Skeletal muscle tissue (tissue), 3 donors: ENCODE measurements at regions not wholly inside any gene's neighbourhood (a gene's known extent, or its start where the extent isn't known, plus 50 kb on each side); places are given as distances from the start of the nearest gene placed in this dataset.
"Not testable (repeated sequence)": the region's sequence is repeated elsewhere in the genome, so short reads cannot be mapped to it uniquely, and the experiment has no call there.

Experiments
- H3K27ac ChIP-seq: one replicate; pipeline ENCODE4 v1.7.0; 2013; ENCODE audit warnings: mild to moderate bottlenecking, low read depth, low read length, inconsistent platforms
- H3K27me3 ChIP-seq, 3 donors: one replicate each; pipeline ENCODE4 v1.7.0; 2013; ENCODE audit warnings: low read length in 3 of 3; ENCODE audit not compliant: control insufficient read depth in 3 of 3, insufficient read depth in 3 of 3
- H3K36me3 ChIP-seq, 3 donors: one replicate each; pipeline ENCODE4 v1.7.0; 2013; ENCODE audit warnings: low read length in 3 of 3; ENCODE audit not compliant: control insufficient read depth in 3 of 3, insufficient read depth in 3 of 3
- H3K4me1 ChIP-seq, 3 donors: one replicate each; pipeline ENCODE4 v1.7.0; 2013; ENCODE audit warnings: low read length in 3 of 3, mild to moderate bottlenecking in 3 of 3; ENCODE audit not compliant: control insufficient read depth in 3 of 3, insufficient read depth in 3 of 3
- H3K4me3 ChIP-seq, 3 donors: one replicate each; pipeline ENCODE4 v1.7.0; 2013; ENCODE audit warnings: low read length in 3 of 3
- H3K9ac ChIP-seq, 3 donors: one replicate each; pipeline ENCODE4 v1.7.0; 2013; ENCODE audit warnings: low read length in 3 of 3, mild to moderate bottlenecking in 3 of 3, moderate library complexity in 2 of 3, low read depth in 1 of 3
- H3K9me3 ChIP-seq, 3 donors: one replicate each; pipeline ENCODE4 v1.7.0; 2013; ENCODE audit warnings: low read length in 3 of 3; ENCODE audit not compliant: control insufficient read depth in 3 of 3
- donor health status: Osteomylitis.

DNA sequence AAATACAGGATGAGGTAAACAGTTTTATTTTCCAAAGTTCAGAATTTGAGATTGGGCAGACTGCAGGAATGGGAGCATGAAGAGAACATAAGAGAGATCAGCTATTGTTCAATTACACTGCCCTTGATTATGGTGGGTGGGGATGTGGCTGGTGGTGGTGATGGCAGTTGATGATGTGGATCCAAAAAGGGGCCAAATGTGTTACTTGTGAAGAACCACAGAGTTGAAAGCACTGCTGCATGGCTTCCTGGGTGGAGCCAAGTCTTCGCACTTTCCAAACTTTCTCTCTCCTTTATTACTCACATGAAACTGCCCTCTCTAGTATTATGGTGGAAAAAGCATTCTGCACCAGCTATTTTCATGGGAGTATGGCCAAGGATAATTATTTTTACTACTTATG lies 1162.0 kb downstream of the RPIA start:
- not testable (repeated sequence) for H3K9me3 ChIP-seq

DNA sequence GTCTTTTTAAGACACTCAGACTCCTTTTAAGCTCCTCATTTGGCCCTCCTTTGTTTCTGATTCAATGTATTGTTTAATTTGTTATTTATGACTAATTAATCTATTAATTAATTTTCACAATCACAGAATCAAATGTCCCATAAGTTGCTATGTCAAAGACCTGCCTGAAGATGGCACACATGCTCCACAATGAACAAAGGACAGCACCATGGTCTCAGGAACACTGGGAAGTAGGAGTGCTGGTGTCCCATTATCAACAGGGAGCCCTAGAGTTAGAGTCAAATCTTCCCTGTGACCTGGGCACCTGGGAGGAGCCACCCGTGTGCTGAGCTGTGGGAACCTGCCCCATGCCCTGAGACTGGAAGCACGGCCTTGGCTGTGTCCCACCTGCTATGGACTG lies 1164.3 kb downstream of the RPIA start:
- H3K9ac ChIP-seq, H3K4me1 ChIP-seq, H3K4me3 ChIP-seq, H3K27ac ChIP-seq, H3K9me3 ChIP-seq, H3K36me3 ChIP-seq, H3K27me3 ChIP-seq: not testable (repeated sequence)

More for the DNA sequence above, 1162.0 kb downstream of the RPIA start:
- not testable (repeated sequence) for H3K9ac ChIP-seq, H3K36me3 ChIP-seq, H3K27ac ChIP-seq, H3K4me3 ChIP-seq, H3K4me1 ChIP-seq
- H3K27me3 ChIP-seq, result peaks cover 0 to 12% (median 6%) of the 10 kb centered on the region in 3 donors

DNA sequence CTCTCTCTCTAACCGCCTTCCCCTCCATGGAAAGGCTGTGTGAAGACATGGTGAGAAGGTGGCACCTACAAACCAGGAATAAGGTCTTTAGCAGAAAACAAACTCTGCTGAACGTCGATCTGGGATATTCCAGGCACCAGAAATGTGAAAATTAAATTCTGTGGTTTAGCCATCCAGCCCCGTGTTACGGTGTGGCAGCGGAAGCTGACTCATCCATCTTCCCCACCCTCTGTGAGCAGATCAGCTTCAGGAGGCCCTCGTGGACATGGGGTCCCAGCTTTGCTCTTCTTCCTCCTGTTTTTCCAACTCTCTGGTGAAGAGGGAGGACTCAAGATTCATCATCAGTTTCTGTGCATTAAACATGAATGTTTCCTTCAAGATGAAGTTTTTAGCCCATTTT lies 1164.8 kb downstream of the RPIA start:
- not testable (repeated sequence) for H3K36me3 ChIP-seq, H3K4me3 ChIP-seq, H3K9ac ChIP-seq, H3K27me3 ChIP-seq, H3K27ac ChIP-seq, H3K4me1 ChIP-seq, H3K9me3 ChIP-seq

GRCh38 chr2:89862164-89862563 lies 1170.7 kb downstream of the RPIA start:
- H3K27ac ChIP-seq, H3K9ac ChIP-seq, H3K27me3 ChIP-seq, H3K4me3 ChIP-seq, H3K4me1 ChIP-seq, H3K36me3 ChIP-seq, H3K9me3 ChIP-seq: not testable (repeated sequence)

DNA sequence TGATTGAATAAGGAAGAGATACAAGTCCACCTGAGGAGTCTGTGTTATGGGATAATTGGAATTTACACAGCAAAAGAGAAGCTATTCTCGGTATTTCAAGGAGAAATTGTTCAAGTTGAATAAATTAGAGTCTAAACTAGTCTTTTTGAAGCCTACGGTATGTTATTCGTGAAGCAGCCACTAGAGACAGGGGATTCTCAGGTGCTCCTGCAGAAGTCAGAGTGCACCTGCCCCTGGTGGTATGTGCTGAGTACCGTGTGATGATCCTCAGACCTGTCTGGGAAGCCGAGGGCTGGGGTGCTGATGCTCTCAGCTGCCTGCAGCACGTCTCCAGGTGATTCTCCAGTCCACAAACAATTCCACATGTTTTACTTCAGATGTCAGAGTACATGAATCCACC lies 1171.7 kb downstream of the RPIA start:
- H3K27me3 ChIP-seq, H3K4me1 ChIP-seq, H3K9ac ChIP-seq, H3K36me3 ChIP-seq, H3K27ac ChIP-seq, H3K4me3 ChIP-seq, H3K9me3 ChIP-seq: not testable (repeated sequence)

GRCh38 chr2:89874810-89875595 lies 1183.5 kb downstream of the RPIA start:
- H3K4me3 ChIP-seq, H3K9ac ChIP-seq, H3K27me3 ChIP-seq, H3K27ac ChIP-seq, H3K4me1 ChIP-seq, H3K9me3 ChIP-seq, H3K36me3 ChIP-seq: not testable (repeated sequence)

DNA sequence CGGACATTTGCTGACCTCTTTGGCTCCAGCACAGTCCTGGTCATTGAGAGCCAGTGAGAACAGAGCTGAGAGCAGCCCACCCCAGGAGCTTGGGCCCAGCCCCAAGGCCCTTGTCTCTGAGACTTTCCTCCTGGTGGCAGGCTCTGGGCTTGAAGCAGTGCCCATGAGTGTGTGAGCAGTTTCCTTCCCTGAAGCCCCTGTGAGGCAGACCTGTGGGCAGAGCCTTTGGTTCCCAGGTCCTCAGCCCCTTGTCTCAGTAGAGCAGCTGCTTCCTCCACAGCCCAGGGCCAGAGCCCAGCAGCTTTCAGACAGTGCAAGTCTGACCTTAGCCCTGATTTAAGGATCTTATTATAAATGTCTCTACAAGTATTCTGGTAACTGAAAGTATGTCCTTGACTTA lies 1185.0 kb downstream of the RPIA start:
- not testable (repeated sequence) for H3K4me3 ChIP-seq, H3K27me3 ChIP-seq, H3K36me3 ChIP-seq

GRCh38 chr2:89876878-89877277 lies 1185.4 kb downstream of the RPIA start:
- not testable (repeated sequence) for H3K9me3 ChIP-seq, H3K27me3 ChIP-seq, H3K9ac ChIP-seq, H3K36me3 ChIP-seq, H3K27ac ChIP-seq, H3K4me1 ChIP-seq, H3K4me3 ChIP-seq

More for the DNA sequence above, 1185.0 kb downstream of the RPIA start:
- H3K4me1 ChIP-seq, H3K27ac ChIP-seq, H3K9ac ChIP-seq, H3K9me3 ChIP-seq: not testable (repeated sequence)

GRCh38 chr2:89882880-89883279 lies 1191.4 kb downstream of the RPIA start:
- not testable (repeated sequence) for H3K4me1 ChIP-seq, H3K27me3 ChIP-seq, H3K9ac ChIP-seq, H3K4me3 ChIP-seq, H3K36me3 ChIP-seq, H3K9me3 ChIP-seq, H3K27ac ChIP-seq

DNA sequence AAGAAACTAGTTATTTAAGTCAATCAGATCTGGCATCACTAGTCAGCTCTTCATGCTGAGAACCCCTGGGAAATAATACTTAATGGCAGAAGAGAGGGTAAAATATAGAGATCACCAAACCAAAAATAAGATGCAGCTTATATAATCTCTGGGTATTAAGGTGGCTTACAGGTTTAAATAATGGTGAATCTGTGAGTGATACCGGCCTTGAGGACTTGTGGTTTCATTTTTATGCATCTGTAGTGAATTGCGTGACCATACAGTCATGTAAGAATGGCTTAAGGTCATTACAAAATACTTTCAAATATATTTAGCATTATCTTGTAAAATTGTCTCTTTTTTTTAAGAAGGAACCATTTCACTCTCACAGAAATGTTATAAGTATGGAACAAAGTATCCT lies 1192.2 kb downstream of the RPIA start:
- not testable (repeated sequence) for H3K27me3 ChIP-seq, H3K27ac ChIP-seq, H3K36me3 ChIP-seq, H3K9me3 ChIP-seq, H3K4me3 ChIP-seq, H3K4me1 ChIP-seq, H3K9ac ChIP-seq

DNA sequence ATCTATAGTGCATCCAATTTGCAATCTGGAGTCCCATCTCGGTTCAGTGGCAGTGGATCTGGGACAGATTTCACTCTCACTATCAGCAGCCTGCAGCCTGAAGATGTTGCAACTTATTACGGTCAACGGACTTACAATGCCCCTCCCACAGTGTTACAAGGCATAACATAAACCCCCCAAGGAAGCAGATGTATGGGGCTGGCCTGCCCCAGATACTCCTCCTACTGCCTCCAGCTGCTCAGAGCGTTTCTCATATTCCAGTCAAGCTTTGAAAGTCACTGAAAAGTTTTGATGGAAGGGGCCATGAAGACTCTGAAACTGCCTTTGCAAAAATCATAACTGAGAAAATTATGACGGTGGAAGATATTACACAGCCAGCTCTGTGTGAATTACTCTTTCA lies 1193.6 kb downstream of the RPIA start:
- not testable (repeated sequence) for H3K9me3 ChIP-seq, H3K4me3 ChIP-seq, H3K9ac ChIP-seq, H3K27ac ChIP-seq, H3K4me1 ChIP-seq, H3K36me3 ChIP-seq, H3K27me3 ChIP-seq
